ENCODE measurements at regions not wholly inside any gene's neighbourhood (a gene's known extent, or its start where the extent isn't known, plus 50 kb on each side); places are given as distances from the start of the nearest gene placed in this dataset. TPM values are rescaled to one million over a fixed set of nuclear protein-coding genes. Genes with fewer than 3 reads are reported as not detected.
"Not testable (repeated sequence)": the region's sequence is repeated elsewhere in the genome, so short reads cannot be mapped to it uniquely, and the experiment has no call there.

GRCh38 chr9:97099540-97099939 is 60.6 kb upstream of the CTSV start:
- H3K36me3 ChIP-seq (ENCODE audit: low read depth); H3K9me2 ChIP-seq (ENCODE audit: insufficient read depth); H4K20me1 ChIP-seq (ENCODE audit: insufficient read depth); H3K9me3 ChIP-seq (ENCODE audit: low read depth); H3K9ac ChIP-seq; DNase-seq; in situ Hi-C loops (cut with MboI); H3F3A ChIP-seq (ENCODE audit: insufficient read depth); H2AFZ ChIP-seq; H3K27me3 ChIP-seq (replicated peaks; ENCODE audit: insufficient read depth); H3K4me2 ChIP-seq (ENCODE audit: unreplicated experiment); H3K4me1 ChIP-seq (ENCODE audit: insufficient read depth); H3K79me2 ChIP-seq (ENCODE audit: insufficient read depth); H3K27ac ChIP-seq; H3K4me3 ChIP-seq: not testable (repeated sequence)
- WGBS, 2 experiments (ENCODE audit: low coverage in 1 of 2, low lambda C conversion rate in 2 of 2, missing lambda C conversion rate in 2 of 2), result 55 to 67% methylated on average over 2 of the region's 2 CpGs

- no peak overlapping the region for H2AFZ ChIP-seq
- H4K20me1 ChIP-seq (ENCODE audit: insufficient read depth), result no peaks in the 10 kb centered on the region
- no peaks in the 10 kb centered on the region for H3K79me2 ChIP-seq (ENCODE audit: insufficient read depth)
- no peak for DNase-seq
- no peaks in the 10 kb centered on the region for H3K9me3 ChIP-seq (ENCODE audit: low read depth)
- WGBS, 2 experiments (ENCODE audit: low coverage in 1 of 2, low lambda C conversion rate in 2 of 2, missing lambda C conversion rate in 2 of 2), result 55 to 59% methylated on average over 4 of the region's 4 CpGs
- H3K4me1 ChIP-seq (ENCODE audit: insufficient read depth), result no peaks in the 10 kb centered on the region
- H3K4me2 ChIP-seq (ENCODE audit: unreplicated experiment), result no peak overlapping the region
- in situ Hi-C loops (cut with MboI), result no loop called here
- no peak overlapping the region for H3K4me3 ChIP-seq
- no peaks in the 10 kb centered on the region for H3K27me3 ChIP-seq (replicated peaks; ENCODE audit: insufficient read depth)
- H3K27ac ChIP-seq, result no peak overlapping the region
- no peaks in the 10 kb centered on the region for H3K9me2 ChIP-seq (ENCODE audit: insufficient read depth)
- H3K9ac ChIP-seq, result no peak overlapping the region
- TF ChIP-seq EZH2phosphoT487 (IDR thresholded peaks at IDR 0.05; ENCODE audit: insufficient read depth, low read depth), result no peak
- no peak for TF ChIP-seq EZH2 (IDR thresholded peaks at IDR 0.05; ENCODE audit: insufficient read depth, poor library complexity, severe bottlenecking)
- no peaks in the 10 kb centered on the region for H3K36me3 ChIP-seq (ENCODE audit: low read depth)
- no peaks in the 10 kb centered on the region for H3F3A ChIP-seq (ENCODE audit: insufficient read depth)
These were observed 57.9 kb upstream of the CTSV start for GRCh38 chr9:97096793-97097192.

GRCh38 chr9:97089361-97089760 is 50.4 kb upstream of the CTSV start:
- H3F3A ChIP-seq (ENCODE audit: insufficient read depth); H3K9me2 ChIP-seq (ENCODE audit: insufficient read depth); H3K27me3 ChIP-seq (replicated peaks; ENCODE audit: insufficient read depth); H3K27ac ChIP-seq; H3K79me2 ChIP-seq (ENCODE audit: insufficient read depth); H3K36me3 ChIP-seq (ENCODE audit: low read depth); H3K4me2 ChIP-seq (ENCODE audit: unreplicated experiment); H3K9me3 ChIP-seq (ENCODE audit: low read depth); DNase-seq; in situ Hi-C loops (cut with MboI); H3K4me3 ChIP-seq; H3K4me1 ChIP-seq (ENCODE audit: insufficient read depth); H4K20me1 ChIP-seq (ENCODE audit: insufficient read depth); H3K9ac ChIP-seq; H2AFZ ChIP-seq: not testable (repeated sequence)
- WGBS, 2 experiments (ENCODE audit: low coverage in 1 of 2, low lambda C conversion rate in 2 of 2, missing lambda C conversion rate in 2 of 2), result 15% methylated on average over 3 of the region's 3 CpGs

Small RNA genes in the stretch of these regions (small RNA-seq; reads per million reads assigned to genes)
- gene RNU6-798P (ENCODE audit: low read depth, low replicate concordance), result not detected
